GM18508 (cell line): ENCODE measurements at regions not wholly inside any gene's neighbourhood (a gene's known extent, or its start where the extent isn't known, plus 50 kb on each side); places are given as distances from the start of the nearest gene placed in this dataset.
"Not testable (repeated sequence)": the region's sequence is repeated elsewhere in the genome, so short reads cannot be mapped to it uniquely, and the experiment has no call there.

ENCODE experiments used
- ATAC-seq: cut with Tn5 transposase; IDR thresholded peaks from one replicate; pipeline ENCODE4 v1.9.1; 2021; ENCODE audit warnings: moderate number of reproducible peaks; ENCODE audit not compliant: insufficient read depth, unreplicated experiment

GRCh38 chr18:73594749-73595148 is 552.9 kb downstream of the FBXO15 start:
- ATAC-seq = no peak

- no peak for ATAC-seq
Measured at GRCh38 chr18:73593207-73593606, 554.4 kb downstream of the FBXO15 start.

- no peak for ATAC-seq
Measured at GRCh38 chr18:73590950-73591349, 556.7 kb downstream of the FBXO15 start.

GRCh38 chr18:73579698-73580097 is 567.9 kb downstream of the FBXO15 start:
- no peak for ATAC-seq

- no peak for ATAC-seq
Measured at GRCh38 chr18:73577365-73577764, 570.3 kb downstream of the FBXO15 start.

- no peak for ATAC-seq
Measured at GRCh38 chr18:73563901-73564472, 583.6 kb downstream of the FBXO15 start.

- no peak for ATAC-seq
Measured at GRCh38 chr18:73563345-73563744, 584.3 kb downstream of the FBXO15 start.

GRCh38 chr18:73556904-73557303 is 590.7 kb downstream of the FBXO15 start:
- no peak for ATAC-seq

- no peak for ATAC-seq
Measured at GRCh38 chr18:73552171-73552570, 595.5 kb downstream of the FBXO15 start.

- no peak for ATAC-seq
Measured at GRCh38 chr18:73551211-73551610, 596.4 kb downstream of the FBXO15 start.

GRCh38 chr18:73549236-73549635 is 598.4 kb downstream of the FBXO15 start:
- ATAC-seq = no peak

- no peak for ATAC-seq
Measured at GRCh38 chr18:73545472-73545871, 602.2 kb downstream of the FBXO15 start.

- ATAC-seq = no peak
Measured at GRCh38 chr18:73544617-73545016, 603.0 kb downstream of the FBXO15 start.

- no peak for ATAC-seq
Measured at GRCh38 chr18:73544032-73544431, 603.6 kb downstream of the FBXO15 start.

GRCh38 chr18:73535990-73536389 is 611.6 kb downstream of the FBXO15 start:
- no peak for ATAC-seq

GRCh38 chr18:73535189-73535588 is 612.4 kb downstream of the FBXO15 start:
- no peak for ATAC-seq

- no peak for ATAC-seq
Measured at GRCh38 chr18:73531601-73532000, 616.0 kb downstream of the FBXO15 start.

GRCh38 chr18:73528066-73528465 is 619.6 kb downstream of the FBXO15 start:
- no peak for ATAC-seq

- ATAC-seq = no peak
Measured at GRCh38 chr18:73520229-73520628, 627.4 kb downstream of the FBXO15 start.

GRCh38 chr18:73516056-73516455 is 631.6 kb downstream of the FBXO15 start:
- not testable (repeated sequence) for ATAC-seq

- ATAC-seq = no peak
Measured at GRCh38 chr18:73514449-73514848, 633.2 kb downstream of the FBXO15 start.

GRCh38 chr18:73511771-73512503 is 635.7 kb downstream of the FBXO15 start:
- no peak for ATAC-seq
